ENCODE measurements at regions not wholly inside any gene's neighbourhood (a gene's known extent, or its start where the extent isn't known, plus 50 kb on each side); places are given as distances from the start of the nearest gene placed in this dataset.

DNA sequence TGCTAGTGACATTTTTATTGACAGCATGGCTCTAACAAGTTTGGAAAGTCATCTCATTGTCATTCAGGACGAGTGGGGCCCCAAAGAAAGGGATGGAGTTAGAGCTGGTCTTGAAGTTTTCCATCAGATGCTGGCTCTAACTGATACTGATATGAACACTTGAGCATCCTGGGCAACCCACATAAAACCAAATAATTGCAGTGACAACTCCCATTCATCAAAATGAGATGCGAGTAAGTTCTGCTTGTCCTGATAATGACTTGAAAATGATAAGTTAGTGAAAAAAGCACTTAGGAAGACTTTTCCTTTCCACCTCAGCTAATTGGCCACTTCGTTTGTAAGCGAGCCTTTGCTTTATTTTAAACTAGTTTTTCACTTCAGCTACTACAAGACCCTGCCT lies 147.6 kb downstream of the SP3 start:
- Histone ChIP-seq H3K9me3 (ENCODE audit: control insufficient read depth in 2 of 2, low read length in 2 of 2) (no peaks in the 10 kb centered on the region), H3K27me3 (ENCODE audit: control insufficient read depth in 2 of 2, insufficient read depth in 2 of 2, low read length in 2 of 2) (no peaks in the 10 kb centered on the region), H3K36me3 (ENCODE audit: control insufficient read depth in 2 of 2, insufficient read depth in 2 of 2, low read length in 2 of 2) (no peaks in the 10 kb centered on the region), H3K4me1 (ENCODE audit: control insufficient read depth in 2 of 2, insufficient read depth in 2 of 2, low read length in 2 of 2) (no peaks in the 10 kb centered on the region), H3K9ac (ENCODE audit: low read depth in 1 of 2, low read length in 2 of 2) (no peak overlapping the region), H3K27ac (ENCODE audit: low read depth in 2 of 2, low read length in 2 of 2) (no peak overlapping the region), H3K4me3 (ENCODE audit: low read length in 2 of 2) (no peak overlapping the region)

DNA sequence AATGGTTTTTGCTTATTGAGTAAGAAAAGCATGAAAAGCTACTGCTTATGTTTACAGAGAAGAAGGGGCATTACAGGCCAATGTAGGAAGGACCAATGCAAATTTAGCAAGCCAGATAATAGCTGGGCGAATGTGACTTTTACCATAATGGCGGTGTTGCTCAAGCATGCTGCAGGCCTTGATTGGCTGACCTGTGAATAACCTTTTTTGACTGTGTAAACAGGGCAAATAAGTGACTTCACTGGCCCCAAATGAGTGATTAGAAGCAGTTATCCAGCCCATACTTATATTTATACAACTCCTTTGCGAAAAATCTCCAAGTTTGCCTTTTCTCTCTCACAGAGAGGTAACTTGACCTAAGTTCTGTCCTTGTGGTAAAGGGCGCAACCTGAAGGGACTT lies 146.9 kb downstream of the SP3 start:
- no peaks in the 10 kb centered on the region for H3K4me1 ChIP-seq (ENCODE audit: control insufficient read depth in 2 of 2, insufficient read depth in 2 of 2, low read length in 2 of 2)
- no peak overlapping the region for H3K27ac ChIP-seq (ENCODE audit: low read depth in 2 of 2, low read length in 2 of 2)
- H3K27me3 ChIP-seq (ENCODE audit: control insufficient read depth in 2 of 2, insufficient read depth in 2 of 2, low read length in 2 of 2), result no peaks in the 10 kb centered on the region
- H3K36me3 ChIP-seq (ENCODE audit: control insufficient read depth in 2 of 2, insufficient read depth in 2 of 2, low read length in 2 of 2), result no peaks in the 10 kb centered on the region
- no peaks in the 10 kb centered on the region for H3K9me3 ChIP-seq (ENCODE audit: control insufficient read depth in 2 of 2, low read length in 2 of 2)
- no peak overlapping the region for H3K4me3 ChIP-seq (ENCODE audit: low read length in 2 of 2)
- no peak overlapping the region for H3K9ac ChIP-seq (ENCODE audit: low read depth in 1 of 2, low read length in 2 of 2)

DNA sequence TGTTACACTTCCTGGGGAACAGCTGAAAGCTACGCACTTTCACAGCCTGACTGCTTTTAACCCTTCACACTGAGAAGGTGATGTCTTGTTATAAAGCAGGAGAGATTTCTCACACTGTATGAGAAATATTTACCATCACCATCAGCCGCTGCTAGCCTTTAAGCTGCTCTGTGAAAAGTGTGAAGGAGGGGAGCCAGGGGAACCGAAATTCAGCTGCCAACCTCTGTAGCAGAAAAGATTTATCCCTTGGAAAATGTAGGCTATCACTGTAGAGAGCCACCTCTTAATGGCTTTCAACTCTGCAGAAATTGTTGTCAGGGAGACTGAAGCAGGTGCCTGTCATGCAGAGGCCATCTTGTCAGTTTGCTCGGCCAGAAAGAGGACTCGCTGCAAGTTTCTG lies 145.3 kb downstream of the SP3 start:
- Histone ChIP-seq H3K27ac (ENCODE audit: low read depth in 2 of 2, low read length in 2 of 2) (no peak overlapping the region), H3K9me3 (ENCODE audit: control insufficient read depth in 2 of 2, low read length in 2 of 2) (no peaks in the 10 kb centered on the region), H3K4me3 (ENCODE audit: low read length in 2 of 2) (no peak overlapping the region), H3K27me3 (ENCODE audit: control insufficient read depth in 2 of 2, insufficient read depth in 2 of 2, low read length in 2 of 2) (no peaks in the 10 kb centered on the region), H3K9ac (ENCODE audit: low read depth in 1 of 2, low read length in 2 of 2) (no peak overlapping the region), H3K36me3 (ENCODE audit: control insufficient read depth in 2 of 2, insufficient read depth in 2 of 2, low read length in 2 of 2) (no peaks in the 10 kb centered on the region), H3K4me1 (ENCODE audit: control insufficient read depth in 2 of 2, insufficient read depth in 2 of 2, low read length in 2 of 2) (no peaks in the 10 kb centered on the region)

DNA sequence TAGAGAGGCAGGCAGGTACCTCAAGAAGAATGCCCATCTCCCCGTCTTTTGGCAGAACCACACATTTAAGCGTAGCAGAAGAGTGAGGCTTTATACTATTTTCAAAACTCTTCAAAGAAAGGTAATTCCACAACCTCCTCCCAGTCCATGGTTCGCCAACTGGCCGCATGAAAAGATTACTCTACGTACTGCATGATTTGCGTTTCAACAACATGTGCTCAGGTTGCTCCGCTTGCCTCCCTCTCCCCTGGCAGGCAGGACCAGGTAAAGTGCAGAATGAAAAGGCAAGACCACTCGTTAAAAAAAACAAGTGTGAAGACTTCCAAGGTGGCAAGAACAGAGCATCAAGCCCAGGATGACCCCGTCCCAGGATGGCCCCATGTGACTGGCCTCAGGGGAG lies 143.7 kb downstream of the SP3 start:
- no peaks in the 10 kb centered on the region for H3K9me3 ChIP-seq (ENCODE audit: control insufficient read depth in 2 of 2, low read length in 2 of 2)
- no peaks in the 10 kb centered on the region for H3K4me1 ChIP-seq (ENCODE audit: control insufficient read depth in 2 of 2, insufficient read depth in 2 of 2, low read length in 2 of 2)
- no peak overlapping the region for H3K27ac ChIP-seq (ENCODE audit: low read depth in 2 of 2, low read length in 2 of 2)
- H3K4me3 ChIP-seq (ENCODE audit: low read length in 2 of 2), result no peak overlapping the region
- no peak overlapping the region for H3K9ac ChIP-seq (ENCODE audit: low read depth in 1 of 2, low read length in 2 of 2)
- no peaks in the 10 kb centered on the region for H3K36me3 ChIP-seq (ENCODE audit: control insufficient read depth in 2 of 2, insufficient read depth in 2 of 2, low read length in 2 of 2)
- H3K27me3 ChIP-seq (ENCODE audit: control insufficient read depth in 2 of 2, insufficient read depth in 2 of 2, low read length in 2 of 2), result no peaks in the 10 kb centered on the region

DNA sequence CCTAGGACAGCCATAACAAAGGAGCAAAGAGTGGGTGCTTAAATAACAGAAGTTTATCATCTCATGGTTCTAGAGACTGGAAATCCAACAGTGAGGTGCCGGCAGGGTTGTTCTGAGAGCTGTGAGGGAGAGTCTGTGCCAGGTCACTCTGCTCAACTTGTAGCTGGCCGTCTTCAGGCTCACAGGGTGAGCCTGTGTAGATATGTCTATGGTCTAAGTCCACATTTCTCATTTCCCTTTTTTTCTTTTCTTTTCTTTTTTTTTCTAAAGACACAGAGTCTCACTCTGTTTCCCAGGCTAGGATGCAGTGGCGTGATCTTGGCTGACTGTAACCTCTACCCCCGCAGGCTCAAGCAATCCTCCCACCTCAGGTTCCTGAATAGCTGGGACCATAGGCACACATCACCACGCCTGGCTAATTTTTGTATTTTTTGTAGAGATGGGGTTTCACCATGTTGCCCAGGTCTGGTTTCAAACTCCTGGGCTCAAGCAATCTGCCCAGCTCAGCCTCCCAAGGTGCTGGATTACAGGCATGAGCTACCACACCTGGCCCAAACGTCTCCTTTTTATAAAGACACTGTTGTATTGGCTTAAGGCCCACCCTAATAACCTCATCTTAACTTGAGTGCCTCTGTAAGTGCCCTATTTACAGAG lies 142.2 kb downstream of the SP3 start:
- H3K4me1 ChIP-seq (ENCODE audit: control insufficient read depth in 2 of 2, insufficient read depth in 2 of 2, low read length in 2 of 2), result no peaks in the 10 kb centered on the region
- H3K27me3 ChIP-seq (ENCODE audit: control insufficient read depth in 2 of 2, insufficient read depth in 2 of 2, low read length in 2 of 2), result no peaks in the 10 kb centered on the region
- H3K4me3 ChIP-seq (ENCODE audit: low read length in 2 of 2), result no peak overlapping the region
- H3K9me3 ChIP-seq (ENCODE audit: control insufficient read depth in 2 of 2, low read length in 2 of 2), result no peaks in the 10 kb centered on the region
- no peak overlapping the region for H3K27ac ChIP-seq (ENCODE audit: low read depth in 2 of 2, low read length in 2 of 2)
- no peaks in the 10 kb centered on the region for H3K36me3 ChIP-seq (ENCODE audit: control insufficient read depth in 2 of 2, insufficient read depth in 2 of 2, low read length in 2 of 2)
- no peak overlapping the region for H3K9ac ChIP-seq (ENCODE audit: low read depth in 1 of 2, low read length in 2 of 2)

DNA sequence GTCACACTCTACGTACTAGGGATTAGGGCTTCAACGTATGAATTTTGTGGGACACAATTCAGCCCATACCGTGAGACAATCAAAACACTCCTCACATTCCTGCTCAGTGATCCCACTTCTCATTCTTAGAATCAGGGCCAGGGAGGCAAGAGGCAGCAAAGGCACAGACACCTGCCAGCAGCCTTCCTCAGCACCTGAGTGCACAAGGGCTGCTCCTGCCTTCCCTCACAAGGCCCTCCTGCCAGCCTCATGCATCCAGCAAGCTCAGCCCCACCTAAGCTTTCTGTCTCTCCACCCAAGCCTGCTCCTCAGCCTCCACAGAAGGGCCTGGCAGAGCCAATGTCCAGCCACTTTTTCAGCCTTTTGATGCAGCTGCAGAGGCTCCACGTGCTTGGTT lies 141.6 kb downstream of the SP3 start:
- peaks cover 0 to 2% of the 10 kb centered on the region in 2 donors for H3K4me1 ChIP-seq (ENCODE audit: control insufficient read depth in 2 of 2, insufficient read depth in 2 of 2, low read length in 2 of 2)

DNA sequence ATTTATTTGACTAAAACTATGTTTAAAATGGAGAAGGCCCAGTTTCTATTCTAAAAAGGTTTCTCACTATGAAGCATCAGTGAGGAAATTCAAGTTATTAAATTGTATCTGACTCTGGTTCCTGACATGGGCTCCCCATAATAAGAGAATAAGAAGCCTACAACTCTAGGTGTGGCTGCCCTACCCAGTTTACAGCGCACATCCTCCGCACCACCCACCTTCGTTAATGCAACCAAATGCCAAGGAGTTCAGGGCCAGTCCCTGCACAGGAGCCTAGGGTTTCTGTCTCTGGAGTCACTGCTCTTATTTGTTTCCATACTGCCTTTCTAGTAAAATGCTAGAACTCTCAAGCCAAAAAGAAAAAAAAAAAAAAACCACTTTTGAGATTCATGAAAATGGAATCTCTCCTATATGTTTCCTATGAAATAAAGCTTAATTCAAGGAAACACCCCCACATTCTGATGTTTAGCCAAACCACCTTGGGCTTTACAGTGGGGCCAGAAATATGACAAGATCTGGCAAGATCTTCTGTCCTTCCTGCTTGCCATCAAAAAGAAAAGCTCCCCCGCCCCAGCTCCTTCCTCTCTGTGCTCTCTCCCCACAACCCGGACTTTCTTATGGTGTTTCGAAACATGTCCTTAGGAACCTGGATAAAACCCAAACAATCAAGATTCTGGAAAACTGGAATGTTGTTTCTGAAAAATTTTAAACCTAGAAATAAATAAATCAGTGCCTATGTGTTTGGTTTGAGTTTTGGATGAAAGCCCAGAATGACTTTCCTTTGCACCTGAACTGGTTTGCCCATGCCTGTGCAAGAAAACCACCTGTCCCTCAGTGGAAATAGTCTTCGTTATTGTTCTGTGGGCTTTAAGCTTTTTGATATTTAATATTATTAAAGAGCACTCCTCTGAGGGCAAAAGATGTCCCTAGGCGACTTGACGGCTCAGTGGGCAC lies 136.7 kb downstream of the SP3 start:
- H3K9me3 ChIP-seq (ENCODE audit: control insufficient read depth in 2 of 2, low read length in 2 of 2), result no peaks in the 10 kb centered on the region

More for the DNA sequence above, 141.6 kb downstream of the SP3 start:
- no peak overlapping the region for H3K4me3 ChIP-seq (ENCODE audit: low read length in 2 of 2)
- no peaks in the 10 kb centered on the region for H3K9me3 ChIP-seq (ENCODE audit: control insufficient read depth in 2 of 2, low read length in 2 of 2)
- H3K9ac ChIP-seq (ENCODE audit: low read depth in 1 of 2, low read length in 2 of 2), result no peak overlapping the region
- H3K27ac ChIP-seq (ENCODE audit: low read depth in 2 of 2, low read length in 2 of 2), result no peak overlapping the region
- no peaks in the 10 kb centered on the region for H3K27me3 ChIP-seq (ENCODE audit: control insufficient read depth in 2 of 2, insufficient read depth in 2 of 2, low read length in 2 of 2)
- H3K36me3 ChIP-seq (ENCODE audit: control insufficient read depth in 2 of 2, insufficient read depth in 2 of 2, low read length in 2 of 2), result no peaks in the 10 kb centered on the region

DNA sequence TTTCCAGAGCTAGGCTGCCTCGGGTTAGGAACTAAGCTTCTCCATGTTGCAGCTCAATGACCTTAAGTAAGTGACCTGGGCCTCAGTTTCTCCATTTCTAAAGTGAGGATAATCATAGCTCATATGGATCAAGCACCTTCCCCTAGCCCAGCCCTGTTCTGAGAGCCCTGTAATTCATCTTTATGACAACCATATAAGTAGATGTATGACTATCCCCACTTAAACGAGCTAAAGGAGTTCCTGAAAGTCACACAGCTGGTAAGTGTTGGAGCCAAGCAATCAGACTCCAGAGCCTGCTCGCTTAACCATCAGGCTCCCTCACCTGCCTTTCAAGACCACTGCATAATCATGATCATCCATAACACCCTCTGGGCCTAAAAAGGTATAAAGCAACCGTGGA lies 135.4 kb downstream of the SP3 start:
- no peak overlapping the region for H3K27ac ChIP-seq (ENCODE audit: low read depth in 2 of 2, low read length in 2 of 2)
- peaks cover 13 to 17% of the 10 kb centered on the region in 2 donors for H3K4me1 ChIP-seq (ENCODE audit: control insufficient read depth in 2 of 2, insufficient read depth in 2 of 2, low read length in 2 of 2)
- H3K9ac ChIP-seq (ENCODE audit: low read depth in 1 of 2, low read length in 2 of 2), result no peak overlapping the region
- no peaks in the 10 kb centered on the region for H3K9me3 ChIP-seq (ENCODE audit: control insufficient read depth in 2 of 2, low read length in 2 of 2)
- H3K4me3 ChIP-seq (ENCODE audit: low read length in 2 of 2), result no peak overlapping the region
- no peaks in the 10 kb centered on the region for H3K27me3 ChIP-seq (ENCODE audit: control insufficient read depth in 2 of 2, insufficient read depth in 2 of 2, low read length in 2 of 2)
- no peaks in the 10 kb centered on the region for H3K36me3 ChIP-seq (ENCODE audit: control insufficient read depth in 2 of 2, insufficient read depth in 2 of 2, low read length in 2 of 2)

More for the DNA sequence above, 136.7 kb downstream of the SP3 start:
- Histone ChIP-seq H3K9ac (ENCODE audit: low read depth in 1 of 2, low read length in 2 of 2) (no peak overlapping the region), H3K27me3 (ENCODE audit: control insufficient read depth in 2 of 2, insufficient read depth in 2 of 2, low read length in 2 of 2) (no peaks in the 10 kb centered on the region), H3K4me1 (ENCODE audit: control insufficient read depth in 2 of 2, insufficient read depth in 2 of 2, low read length in 2 of 2) (peaks cover 13 to 17% of the 10 kb centered on the region in 2 donors), H3K4me3 (ENCODE audit: low read length in 2 of 2) (no peak overlapping the region), H3K27ac (ENCODE audit: low read depth in 2 of 2, low read length in 2 of 2) (no peak overlapping the region), H3K36me3 (ENCODE audit: control insufficient read depth in 2 of 2, insufficient read depth in 2 of 2, low read length in 2 of 2) (no peaks in the 10 kb centered on the region)

DNA sequence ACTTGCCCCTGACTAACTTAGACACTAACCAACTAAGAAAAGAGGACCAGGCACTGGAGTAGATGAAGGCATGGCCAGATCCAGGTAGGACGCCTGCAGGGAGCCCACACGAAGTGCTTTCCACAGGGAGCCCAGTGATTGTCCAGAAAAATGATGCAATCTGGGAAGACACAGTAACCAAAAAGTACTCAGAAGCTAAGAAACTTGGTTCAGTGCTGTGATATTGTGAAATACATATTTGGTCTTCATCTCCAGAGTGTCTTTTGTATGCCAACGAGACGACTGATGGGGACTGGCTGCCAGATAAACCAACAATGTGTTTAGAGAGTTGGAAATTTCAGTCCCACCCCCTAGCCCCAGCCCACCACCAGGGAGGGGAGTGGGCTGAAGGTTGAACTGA lies 135.0 kb downstream of the SP3 start:
- no peak overlapping the region for H3K4me3 ChIP-seq (ENCODE audit: low read length in 2 of 2)
- no peaks in the 10 kb centered on the region for H3K9me3 ChIP-seq (ENCODE audit: control insufficient read depth in 2 of 2, low read length in 2 of 2)
- H3K27ac ChIP-seq (ENCODE audit: low read depth in 2 of 2, low read length in 2 of 2), result no peak overlapping the region
- no peaks in the 10 kb centered on the region for H3K36me3 ChIP-seq (ENCODE audit: control insufficient read depth in 2 of 2, insufficient read depth in 2 of 2, low read length in 2 of 2)
- peaks cover 13 to 17% of the 10 kb centered on the region in 2 donors for H3K4me1 ChIP-seq (ENCODE audit: control insufficient read depth in 2 of 2, insufficient read depth in 2 of 2, low read length in 2 of 2)
- H3K27me3 ChIP-seq (ENCODE audit: control insufficient read depth in 2 of 2, insufficient read depth in 2 of 2, low read length in 2 of 2), result no peaks in the 10 kb centered on the region
- no peak overlapping the region for H3K9ac ChIP-seq (ENCODE audit: low read depth in 1 of 2, low read length in 2 of 2)

Data from mucosa of rectum (tissue), 2 donors.